ENCODE measurements at regions not wholly inside any gene's neighbourhood (a gene's known extent, or its start where the extent isn't known, plus 50 kb on each side); places are given as distances from the start of the nearest gene placed in this dataset.

GRCh38 chr10:76729841-76730487 lies 907.6 kb downstream of the KCNMA1 start:
- TF ChIP-seq ZNF274 (IDR thresholded peaks at IDR 0.05; ENCODE audit: low read depth, low read length): no peak
- TF ChIP-seq YY1 (IDR thresholded peaks at IDR 0.05; ENCODE audit: insufficient read depth, insufficient read length): no peak
